GM23338 (cell line): ENCODE measurements at regions not wholly inside any gene's neighbourhood (a gene's known extent, or its start where the extent isn't known, plus 50 kb on each side); places are given as distances from the start of the nearest gene placed in this dataset.

Source experiments
- CREB1 ChIP-seq: fragments of 250-450 bp; sonication (Bioruptor Pico); IDR thresholded peaks from 2 replicates; pipeline ENCODE4 v1.5.0; 2020; ENCODE audit warnings: low read depth, mild to moderate bottlenecking, moderate library complexity
- EZH2 ChIP-seq: fragments of 200-600 bp; sonication (generic); IDR thresholded peaks from one replicate; pipeline ENCODE4 v1.8.0; 2017; ENCODE audit warnings: antibody characterized with exemption, mild to moderate bottlenecking, low read depth; ENCODE audit not compliant: unreplicated experiment
- EZH2phosphoT487 ChIP-seq: fragments of 200-600 bp; sonication (generic); IDR thresholded peaks from one replicate; pipeline ENCODE4 v1.8.1; 2018; ENCODE audit warnings: antibody characterized with exemption; ENCODE audit not compliant: unreplicated experiment
- JUNB ChIP-seq: IDR thresholded peaks from one replicate; pipeline ENCODE4 v1.6.1; 2016; ENCODE audit warnings: antibody characterized with exemption; ENCODE audit not compliant: unreplicated experiment
- NANOG ChIP-seq: IDR thresholded peaks from 2 replicates; pipeline ENCODE4 v1.6.1; 2016; ENCODE audit warnings: antibody characterized with exemption, borderline replicate concordance
- STAT1 ChIP-seq: IDR thresholded peaks from one replicate; pipeline ENCODE4 v1.6.1; 2016; ENCODE audit warnings: antibody characterized with exemption; ENCODE audit not compliant: unreplicated experiment
- ZNF114 ChIP-seq: fragments of 250-450 bp; sonication (Bioruptor Pico); IDR thresholded peaks from 2 replicates; pipeline ENCODE4 v1.5.0; 2020; ENCODE audit warnings: mild to moderate bottlenecking, moderate library complexity
- ZNF331 ChIP-seq: fragments of 250-450 bp; sonication (Bioruptor Pico); IDR thresholded peaks from 2 replicates; pipeline ENCODE4 v1.5.0; 2020; ENCODE audit warnings: low read depth, mild to moderate bottlenecking, moderate library complexity
- TF ChIP-seq, protein P1 (sequence below): fragments of 250-450 bp; sonication (Bioruptor Pico); IDR thresholded peaks from 2 replicates; pipeline ENCODE4 v1.5.0; 2020; ENCODE audit warnings: mild to moderate bottlenecking, moderate library complexity
- TF ChIP-seq, protein P2 (sequence below): IDR thresholded peaks from 2 replicates; pipeline ENCODE4 v1.6.1; 2016; ENCODE audit warnings: antibody characterized with exemption
- TF ChIP-seq, protein P3 (sequence below): IDR thresholded peaks from one replicate; pipeline ENCODE4 v1.6.1; 2018; ENCODE audit warnings: antibody characterized with exemption; ENCODE audit not compliant: unreplicated experiment

DNA sequence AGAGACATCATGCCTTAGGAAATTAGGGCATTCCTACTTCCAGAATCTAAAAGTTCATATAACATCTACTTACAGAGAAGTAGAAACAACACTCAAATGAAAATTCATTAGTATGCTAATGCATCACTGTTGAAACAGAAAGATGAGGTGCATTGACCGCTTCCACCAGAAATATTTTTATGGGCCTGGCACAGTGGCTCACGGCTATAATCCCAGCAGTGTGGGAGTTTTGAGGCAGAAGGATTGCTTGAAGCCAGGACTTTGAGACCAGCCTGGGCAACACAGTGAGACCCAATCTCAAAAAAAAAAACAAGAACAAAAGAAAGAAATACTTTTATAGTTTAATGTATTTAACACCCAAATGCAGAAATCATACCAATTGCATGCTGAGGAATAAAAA, 220.9 kb downstream of the SKIDA1 start (continued):
- TF ChIP-seq, protein P1, sequence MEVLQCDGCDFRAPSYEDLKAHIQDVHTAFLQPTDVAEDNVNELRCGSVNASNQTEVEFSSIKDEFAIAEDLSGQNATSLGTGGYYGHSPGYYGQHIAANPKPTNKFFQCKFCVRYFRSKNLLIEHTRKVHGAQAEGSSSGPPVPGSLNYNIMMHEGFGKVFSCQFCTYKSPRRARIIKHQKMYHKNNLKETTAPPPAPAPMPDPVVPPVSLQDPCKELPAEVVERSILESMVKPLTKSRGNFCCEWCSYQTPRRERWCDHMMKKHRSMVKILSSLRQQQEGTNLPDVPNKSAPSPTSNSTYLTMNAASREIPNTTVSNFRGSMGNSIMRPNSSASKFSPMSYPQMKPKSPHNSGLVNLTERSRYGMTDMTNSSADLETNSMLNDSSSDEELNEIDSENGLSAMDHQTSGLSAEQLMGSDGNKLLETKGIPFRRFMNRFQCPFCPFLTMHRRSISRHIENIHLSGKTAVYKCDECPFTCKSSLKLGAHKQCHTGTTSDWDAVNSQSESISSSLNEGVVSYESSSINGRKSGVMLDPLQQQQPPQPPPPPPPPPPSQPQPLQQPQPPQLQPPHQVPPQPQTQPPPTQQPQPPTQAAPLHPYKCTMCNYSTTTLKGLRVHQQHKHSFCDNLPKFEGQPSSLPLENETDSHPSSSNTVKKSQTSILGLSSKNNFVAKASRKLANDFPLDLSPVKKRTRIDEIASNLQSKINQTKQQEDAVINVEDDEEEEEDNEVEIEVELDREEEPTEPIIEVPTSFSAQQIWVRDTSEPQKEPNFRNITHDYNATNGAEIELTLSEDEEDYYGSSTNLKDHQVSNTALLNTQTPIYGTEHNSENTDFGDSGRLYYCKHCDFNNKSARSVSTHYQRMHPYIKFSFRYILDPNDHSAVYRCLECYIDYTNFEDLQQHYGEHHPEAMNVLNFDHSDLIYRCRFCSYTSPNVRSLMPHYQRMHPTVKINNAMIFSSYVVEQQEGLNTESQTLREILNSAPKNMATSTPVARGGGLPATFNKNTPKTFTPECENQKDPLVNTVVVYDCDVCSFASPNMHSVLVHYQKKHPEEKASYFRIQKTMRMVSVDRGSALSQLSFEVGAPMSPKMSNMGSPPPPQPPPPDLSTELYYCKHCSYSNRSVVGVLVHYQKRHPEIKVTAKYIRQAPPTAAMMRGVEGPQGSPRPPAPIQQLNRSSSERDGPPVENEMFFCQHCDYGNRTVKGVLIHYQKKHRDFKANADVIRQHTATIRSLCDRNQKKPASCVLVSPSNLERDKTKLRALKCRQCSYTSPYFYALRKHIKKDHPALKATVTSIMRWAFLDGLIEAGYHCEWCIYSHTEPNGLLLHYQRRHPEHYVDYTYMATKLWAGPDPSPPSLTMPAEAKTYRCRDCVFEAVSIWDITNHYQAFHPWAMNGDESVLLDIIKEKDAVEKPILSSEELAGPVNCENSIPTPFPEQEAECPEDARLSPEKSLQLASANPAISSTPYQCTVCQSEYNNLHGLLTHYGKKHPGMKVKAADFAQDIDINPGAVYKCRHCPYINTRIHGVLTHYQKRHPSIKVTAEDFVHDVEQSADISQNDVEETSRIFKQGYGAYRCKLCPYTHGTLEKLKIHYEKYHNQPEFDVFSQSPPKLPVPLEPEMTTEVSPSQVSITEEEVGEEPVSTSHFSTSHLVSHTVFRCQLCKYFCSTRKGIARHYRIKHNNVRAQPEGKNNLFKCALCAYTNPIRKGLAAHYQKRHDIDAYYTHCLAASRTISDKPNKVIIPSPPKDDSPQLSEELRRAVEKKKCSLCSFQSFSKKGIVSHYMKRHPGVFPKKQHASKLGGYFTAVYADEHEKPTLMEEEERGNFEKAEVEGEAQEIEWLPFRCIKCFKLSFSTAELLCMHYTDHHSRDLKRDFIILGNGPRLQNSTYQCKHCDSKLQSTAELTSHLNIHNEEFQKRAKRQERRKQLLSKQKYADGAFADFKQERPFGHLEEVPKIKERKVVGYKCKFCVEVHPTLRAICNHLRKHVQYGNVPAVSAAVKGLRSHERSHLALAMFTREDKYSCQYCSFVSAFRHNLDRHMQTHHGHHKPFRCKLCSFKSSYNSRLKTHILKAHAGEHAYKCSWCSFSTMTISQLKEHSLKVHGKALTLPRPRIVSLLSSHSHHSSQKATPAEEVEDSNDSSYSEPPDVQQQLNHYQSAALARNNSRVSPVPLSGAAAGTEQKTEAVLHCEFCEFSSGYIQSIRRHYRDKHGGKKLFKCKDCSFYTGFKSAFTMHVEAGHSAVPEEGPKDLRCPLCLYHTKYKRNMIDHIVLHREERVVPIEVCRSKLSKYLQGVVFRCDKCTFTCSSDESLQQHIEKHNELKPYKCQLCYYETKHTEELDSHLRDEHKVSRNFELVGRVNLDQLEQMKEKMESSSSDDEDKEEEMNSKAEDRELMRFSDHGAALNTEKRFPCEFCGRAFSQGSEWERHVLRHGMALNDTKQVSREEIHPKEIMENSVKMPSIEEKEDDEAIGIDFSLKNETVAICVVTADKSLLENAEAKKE (CRISPR knock-in tag): no peak
- TF ChIP-seq NANOG (no peak), JUNB (no peak), ZNF114 (CRISPR knock-in tag) (no peak), ZNF331 (CRISPR knock-in tag) (no peak), EZH2 (no peak), STAT1 (no peak), EZH2phosphoT487 (no peak), CREB1 (no peak)
- TF ChIP-seq, protein P2, sequence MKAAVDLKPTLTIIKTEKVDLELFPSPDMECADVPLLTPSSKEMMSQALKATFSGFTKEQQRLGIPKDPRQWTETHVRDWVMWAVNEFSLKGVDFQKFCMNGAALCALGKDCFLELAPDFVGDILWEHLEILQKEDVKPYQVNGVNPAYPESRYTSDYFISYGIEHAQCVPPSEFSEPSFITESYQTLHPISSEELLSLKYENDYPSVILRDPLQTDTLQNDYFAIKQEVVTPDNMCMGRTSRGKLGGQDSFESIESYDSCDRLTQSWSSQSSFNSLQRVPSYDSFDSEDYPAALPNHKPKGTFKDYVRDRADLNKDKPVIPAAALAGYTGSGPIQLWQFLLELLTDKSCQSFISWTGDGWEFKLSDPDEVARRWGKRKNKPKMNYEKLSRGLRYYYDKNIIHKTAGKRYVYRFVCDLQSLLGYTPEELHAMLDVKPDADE: no peak
- TF ChIP-seq, protein P3, sequence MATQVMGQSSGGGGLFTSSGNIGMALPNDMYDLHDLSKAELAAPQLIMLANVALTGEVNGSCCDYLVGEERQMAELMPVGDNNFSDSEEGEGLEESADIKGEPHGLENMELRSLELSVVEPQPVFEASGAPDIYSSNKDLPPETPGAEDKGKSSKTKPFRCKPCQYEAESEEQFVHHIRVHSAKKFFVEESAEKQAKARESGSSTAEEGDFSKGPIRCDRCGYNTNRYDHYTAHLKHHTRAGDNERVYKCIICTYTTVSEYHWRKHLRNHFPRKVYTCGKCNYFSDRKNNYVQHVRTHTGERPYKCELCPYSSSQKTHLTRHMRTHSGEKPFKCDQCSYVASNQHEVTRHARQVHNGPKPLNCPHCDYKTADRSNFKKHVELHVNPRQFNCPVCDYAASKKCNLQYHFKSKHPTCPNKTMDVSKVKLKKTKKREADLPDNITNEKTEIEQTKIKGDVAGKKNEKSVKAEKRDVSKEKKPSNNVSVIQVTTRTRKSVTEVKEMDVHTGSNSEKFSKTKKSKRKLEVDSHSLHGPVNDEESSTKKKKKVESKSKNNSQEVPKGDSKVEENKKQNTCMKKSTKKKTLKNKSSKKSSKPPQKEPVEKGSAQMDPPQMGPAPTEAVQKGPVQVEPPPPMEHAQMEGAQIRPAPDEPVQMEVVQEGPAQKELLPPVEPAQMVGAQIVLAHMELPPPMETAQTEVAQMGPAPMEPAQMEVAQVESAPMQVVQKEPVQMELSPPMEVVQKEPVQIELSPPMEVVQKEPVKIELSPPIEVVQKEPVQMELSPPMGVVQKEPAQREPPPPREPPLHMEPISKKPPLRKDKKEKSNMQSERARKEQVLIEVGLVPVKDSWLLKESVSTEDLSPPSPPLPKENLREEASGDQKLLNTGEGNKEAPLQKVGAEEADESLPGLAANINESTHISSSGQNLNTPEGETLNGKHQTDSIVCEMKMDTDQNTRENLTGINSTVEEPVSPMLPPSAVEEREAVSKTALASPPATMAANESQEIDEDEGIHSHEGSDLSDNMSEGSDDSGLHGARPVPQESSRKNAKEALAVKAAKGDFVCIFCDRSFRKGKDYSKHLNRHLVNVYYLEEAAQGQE: no peak
